CD4-positive, alpha-beta memory T cell (primary cell): ENCODE measurements at regions not wholly inside any gene's neighbourhood (a gene's known extent, or its start where the extent isn't known, plus 50 kb on each side); places are given as distances from the start of the nearest gene placed in this dataset.

Experiments used
- CTCF ChIA-PET: fragments of 350-600 bp; sonication (Branson Sonifier 250); formaldehyde crosslinking; loops from one replicate; lab custom pipeline; 2021; ENCODE audit warnings: inconsistent platforms; ENCODE audit not compliant: partially characterized antibody; lab: Charles Lee
- POLR2A ChIA-PET: fragments of 350-600 bp; sonication (Branson Sonifier 250); formaldehyde crosslinking; loops from one replicate; lab custom pipeline; 2021; ENCODE audit not compliant: partially characterized antibody; lab: Charles Lee
- DNase-seq, 5 donors: peaks; one replicate each; pipeline versions ENCODE4 v3.0.0 to v3.0.0-alpha.2; 2020 to 2022; ENCODE audit warnings: mixed read lengths in 1 of 5
- H3K27ac ChIP-seq: one replicate; pipeline ENCODE4 v1.7.0; 2013; ENCODE audit warnings: low read depth, low read length
- H3K27me3 ChIP-seq: 2 replicates; pipeline ENCODE4 v1.7.0; 2013; ENCODE audit warnings: mild to moderate bottlenecking, low read length, moderate library complexity; ENCODE audit not compliant: insufficient read depth
- H3K36me3 ChIP-seq: 2 replicates; pipeline ENCODE4 v1.7.0; 2013; ENCODE audit warnings: mild to moderate bottlenecking, low read length, moderate library complexity; ENCODE audit not compliant: insufficient read depth
- H3K4me1 ChIP-seq: 2 replicates; pipeline ENCODE4 v1.7.0; 2013; ENCODE audit warnings: mild to moderate bottlenecking, low read length, moderate library complexity; ENCODE audit not compliant: insufficient read depth
- H3K4me3 ChIP-seq, 2 donors: one replicate each; pipeline ENCODE4 v1.7.0; 2013; ENCODE audit warnings: low read length in 2 of 2, mild to moderate bottlenecking in 1 of 2
- H3K9me3 ChIP-seq, 2 donors: one replicate each; pipeline ENCODE4 v1.7.0; 2013; ENCODE audit warnings: low read length in 2 of 2, control low read depth in 1 of 2; ENCODE audit not compliant: control insufficient read depth in 1 of 2
- H3K27ac Mint-ChIP-seq, 7 donors: one replicate each; pipeline ENCODE4 v1.8.0; 2020 to 2021; ENCODE audit warnings: mixed read lengths in 7 of 7, mild to moderate bottlenecking in 6 of 7, inconsistent platforms in 3 of 7, moderate library complexity in 3 of 7
- H3K27me3 Mint-ChIP-seq, 2 donors: one replicate each; pipeline ENCODE4 v1.8.0; 2020 to 2021; ENCODE audit warnings: mixed read lengths in 2 of 2
- H3K36me3 Mint-ChIP-seq, 2 donors: one replicate each; pipeline ENCODE4 v1.8.0; 2020 to 2021; ENCODE audit warnings: mixed read lengths in 2 of 2, inconsistent platforms in 1 of 2, mild to moderate bottlenecking in 1 of 2
- H3K4me1 Mint-ChIP-seq, 4 donors: one replicate each; pipeline ENCODE4 v1.8.0; 2020 to 2021; ENCODE audit warnings: mixed read lengths in 4 of 4, mild to moderate bottlenecking in 1 of 4
- H3K4me3 Mint-ChIP-seq, 8 donors: one replicate each; pipeline ENCODE4 v1.8.0; 2020 to 2021; ENCODE audit warnings: mixed read lengths in 8 of 8, mild to moderate bottlenecking in 7 of 8, moderate library complexity in 6 of 8, inconsistent platforms in 3 of 8
- H3K9me3 Mint-ChIP-seq, 8 donors: one replicate each; pipeline ENCODE4 v1.8.0; 2020 to 2021; ENCODE audit warnings: mixed read lengths in 8 of 8, mild to moderate bottlenecking in 5 of 8, inconsistent platforms in 3 of 8, moderate library complexity in 1 of 8
- intact Hi-C: fragments of 100-400 bp; cut with micrococcal nuclease; formaldehyde crosslinking; loops from one replicate; pipeline ENCODE4 v1.15.1; 2023

DNA sequence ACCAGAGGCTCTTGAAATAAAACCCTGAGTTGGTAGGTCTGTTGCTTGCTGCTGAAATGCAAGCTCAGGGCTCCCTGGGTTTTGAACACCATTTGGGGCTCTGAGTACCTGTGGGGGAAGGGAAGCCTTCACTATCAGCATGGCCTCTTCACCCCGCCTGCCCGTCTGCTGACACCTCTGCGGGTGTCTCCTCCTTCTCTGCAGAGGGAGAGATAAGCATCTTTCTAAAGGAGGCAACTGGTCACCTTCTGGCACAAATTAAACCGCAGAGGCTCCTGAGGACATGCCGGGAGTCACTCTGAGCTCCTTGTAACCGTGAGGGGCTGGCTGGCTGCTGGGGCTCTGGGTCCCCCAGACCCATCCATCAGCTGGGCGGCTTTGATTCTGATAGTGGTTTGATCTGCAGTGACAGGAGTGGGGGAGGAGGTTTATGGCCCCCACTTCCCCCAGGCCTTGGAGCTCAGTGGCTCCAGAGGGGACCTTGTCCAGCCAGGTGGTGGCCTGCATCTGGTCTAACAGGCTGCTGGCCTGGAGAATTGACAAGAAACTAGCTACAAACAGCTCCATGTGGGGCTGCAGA, 123.5 kb downstream of the IRF8 start:
- CTCF ChIA-PET: interaction anchor here (1.1 to 7.8 kb wide), 3 partner anchors 9 to 202 kb away, joined by 3 to 54 read pairs (median 4); no protein-coding TSS in a partner anchor
- no peaks in the 10 kb centered on the region for H3K36me3 ChIP-seq

GRCh38 chr16:86024210-86024609, 125.2 kb downstream of the IRF8 start:
- POLR2A ChIA-PET: no interaction called here
- Histone ChIP-seq H3K27me3 (no peaks in the 10 kb centered on the region), H3K27ac (no peak overlapping the region), H3K4me3 (no peak overlapping the region), H3K9me3 (no peaks in the 10 kb centered on the region), H3K4me1 (no peaks in the 10 kb centered on the region), H3K36me3 (no peaks in the 10 kb centered on the region)
- CTCF ChIA-PET: interaction anchor here (7.8 kb wide), 1 partner anchor 204 kb away, joined by 54 read pairs; no protein-coding TSS in a partner anchor
- Mint-ChIP-seq H3K4me3 (no peak overlapping the region), H3K9me3 (peaks cover 7 to 42% (median 24%) of the 10 kb centered on the region in 8 donors), H3K27ac (no peak overlapping the region), H3K36me3 (peaks cover 2 to 3% of the 10 kb centered on the region in 2 donors), H3K4me1 (no peaks in the 10 kb centered on the region), H3K27me3 (peaks cover 23 to 28% of the 10 kb centered on the region in 2 donors)
- intact Hi-C loops: no loop called here
- DNase-seq: no peak

More for the DNA sequence above, 123.5 kb downstream of the IRF8 start:
- Histone ChIP-seq H3K27me3 (no peaks in the 10 kb centered on the region), H3K4me1 (no peaks in the 10 kb centered on the region), H3K9me3 (no peaks in the 10 kb centered on the region), H3K27ac (no peak overlapping the region), H3K4me3 (no peak overlapping the region)
- Mint-ChIP-seq H3K4me3 (no peak overlapping the region), H3K27ac (no peak overlapping the region), H3K4me1 (no peaks in the 10 kb centered on the region), H3K27me3 (peaks cover 24 to 32% of the 10 kb centered on the region in 2 donors), H3K36me3 (peaks cover 2 to 3% of the 10 kb centered on the region in 2 donors), H3K9me3 (peaks cover 7 to 44% (median 28%) of the 10 kb centered on the region in 8 donors)
- DNase-seq: no peak
- intact Hi-C loops: no loop called here
- POLR2A ChIA-PET: no interaction called here

DNA sequence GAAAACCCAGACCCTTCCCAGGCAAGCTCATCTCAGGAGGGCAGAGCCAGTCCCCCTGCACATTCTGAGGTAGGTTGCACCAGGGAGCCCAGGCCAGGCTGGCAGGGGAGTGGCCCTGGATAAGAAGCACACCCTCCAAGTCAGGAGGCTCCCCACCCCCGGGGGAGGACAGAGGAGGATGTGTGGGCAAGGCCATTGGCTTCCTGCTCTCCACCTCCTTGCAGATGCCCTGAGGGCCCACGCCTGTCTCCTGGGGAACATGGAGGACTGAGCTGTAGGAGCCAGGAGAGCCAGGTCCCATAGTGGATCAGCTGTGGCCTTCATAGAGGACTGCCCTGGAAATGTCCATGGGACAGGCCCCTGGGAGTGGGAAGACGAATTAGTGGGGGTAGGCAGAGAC, 126.7 kb downstream of the IRF8 start:
- Mint-ChIP-seq H3K4me1 (no peaks in the 10 kb centered on the region), H3K4me3 (no peak overlapping the region), H3K9me3 (peaks cover 3 to 30% (median 14%) of the 10 kb centered on the region in 8 donors), H3K27me3 (peaks cover 13 to 19% of the 10 kb centered on the region in 2 donors), H3K36me3 (peaks cover 0 to 2% of the 10 kb centered on the region in 2 donors), H3K27ac (no peak overlapping the region)
- no peaks in the 10 kb centered on the region for H3K27me3 ChIP-seq
- ChIA-PET POLR2A (no interaction called here), CTCF (interaction anchor here (7.8 kb wide), 1 partner anchor 205 kb away, joined by 54 read pairs; no protein-coding TSS in a partner anchor)
- H3K4me1 ChIP-seq: no peaks in the 10 kb centered on the region
- no peak overlapping the region for H3K27ac ChIP-seq
- intact Hi-C loops: no loop called here
- no peak for DNase-seq
- H3K9me3 ChIP-seq: no peaks in the 10 kb centered on the region
- H3K36me3 ChIP-seq: no peaks in the 10 kb centered on the region
- H3K4me3 ChIP-seq: no peak overlapping the region

- CTCF ChIA-PET: interaction anchor here (2.4 to 7.8 kb wide), 2 partner anchors 205 to 206 kb away, joined by 5 to 54 read pairs; no protein-coding TSS in a partner anchor
- H3K27me3 Mint-ChIP-seq: peaks cover 17 to 20% of the 10 kb centered on the region in 2 donors
- no peaks in the 10 kb centered on the region for H3K36me3 ChIP-seq
- H3K4me1 ChIP-seq: no peaks in the 10 kb centered on the region
- intact Hi-C loops: no loop called here
- no peaks in the 10 kb centered on the region for H3K4me1 Mint-ChIP-seq
- H3K27ac ChIP-seq: no peak overlapping the region
- no peak for DNase-seq
- POLR2A ChIA-PET: no interaction called here
- H3K36me3 Mint-ChIP-seq: peaks cover 0 to 2% of the 10 kb centered on the region in 2 donors
- H3K4me3 ChIP-seq: no peak overlapping the region
- no peaks in the 10 kb centered on the region for H3K27me3 ChIP-seq
- H3K9me3 ChIP-seq: no peaks in the 10 kb centered on the region
- peaks cover 3 to 26% (median 14%) of the 10 kb centered on the region in 8 donors for H3K9me3 Mint-ChIP-seq
- no peak overlapping the region for H3K27ac Mint-ChIP-seq
- no peak overlapping the region for H3K4me3 Mint-ChIP-seq
Measured at GRCh38 chr16:86026171-86026910, 127.4 kb downstream of the IRF8 start.

DNA sequence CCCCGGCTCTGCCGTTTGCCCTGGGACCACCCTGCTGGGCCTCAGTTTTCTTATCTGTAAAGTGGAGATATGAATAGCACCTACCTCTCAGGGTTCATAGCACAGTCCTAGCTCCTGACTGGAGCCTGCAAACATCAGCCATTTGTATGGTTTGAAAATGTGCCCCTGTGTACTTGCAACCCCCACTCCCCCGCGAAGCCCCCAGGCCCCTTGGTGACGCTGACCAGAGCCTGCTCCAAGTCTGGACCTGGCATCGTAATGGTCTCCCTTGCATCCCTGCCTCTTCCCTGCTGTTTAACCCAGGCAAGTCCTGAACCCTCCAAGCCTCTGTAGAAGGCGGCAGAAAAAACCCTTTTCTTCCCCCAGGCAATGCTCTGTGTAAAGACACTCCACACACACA, 128.0 kb downstream of the IRF8 start:
- no peak overlapping the region for H3K4me3 Mint-ChIP-seq
- no peak overlapping the region for H3K4me3 ChIP-seq
- H3K27ac Mint-ChIP-seq: no peak overlapping the region
- H3K36me3 Mint-ChIP-seq: peaks cover 0 to 2% of the 10 kb centered on the region in 2 donors
- H3K4me1 ChIP-seq: no peaks in the 10 kb centered on the region
- no peak for DNase-seq
- ChIA-PET CTCF (interaction anchor here (1.4 to 2.4 kb wide), 2 partner anchors 11 to 205 kb away, joined by 3 to 5 read pairs; no protein-coding TSS in a partner anchor), POLR2A (no interaction called here)
- no peaks in the 10 kb centered on the region for H3K36me3 ChIP-seq
- intact Hi-C loops: no loop called here
- peaks cover 3 to 26% (median 14%) of the 10 kb centered on the region in 8 donors for H3K9me3 Mint-ChIP-seq
- no peaks in the 10 kb centered on the region for H3K27me3 ChIP-seq
- H3K4me1 Mint-ChIP-seq: no peaks in the 10 kb centered on the region
- peaks cover 17 to 21% of the 10 kb centered on the region in 2 donors for H3K27me3 Mint-ChIP-seq
- H3K9me3 ChIP-seq: no peaks in the 10 kb centered on the region
- H3K27ac ChIP-seq: no peak overlapping the region

DNA sequence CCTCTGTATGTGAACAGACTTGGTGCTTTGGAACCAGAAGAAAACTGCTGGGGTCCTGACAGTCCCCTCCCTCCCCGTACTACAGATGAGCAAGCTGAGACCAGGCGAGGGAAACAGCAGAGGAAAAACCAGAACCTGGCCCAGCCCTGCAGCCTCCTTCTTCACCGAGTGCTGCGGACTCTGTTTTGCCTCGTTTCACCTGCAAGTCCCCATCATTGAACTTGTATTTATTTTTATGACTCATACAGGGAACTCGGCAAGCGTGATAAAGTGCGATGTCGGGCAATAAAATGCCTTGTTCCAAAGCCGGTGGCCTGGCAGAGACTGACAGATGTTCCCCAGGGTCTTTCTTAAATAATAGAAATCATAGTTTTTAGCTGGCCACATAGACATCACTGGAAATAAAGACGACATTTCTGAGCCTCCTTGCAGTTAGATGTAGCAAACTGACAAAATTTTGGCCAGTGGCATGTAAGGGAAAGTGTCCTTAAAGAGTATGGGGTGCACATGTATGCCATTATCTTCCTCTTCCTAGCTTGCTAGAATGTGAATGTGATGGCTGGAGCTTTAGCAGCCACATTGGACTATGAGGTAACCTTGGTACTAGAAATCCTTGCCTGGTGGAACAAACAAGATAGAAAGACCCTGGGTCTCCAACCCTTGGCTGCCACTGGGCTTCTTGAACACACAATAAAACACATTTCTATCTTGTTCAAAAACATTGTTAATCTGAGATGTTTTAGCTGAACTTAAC, 128.6 kb downstream of the IRF8 start:
- no peak overlapping the region for H3K4me3 Mint-ChIP-seq
- DNase-seq: no peak
- no peaks in the 10 kb centered on the region for H3K4me1 Mint-ChIP-seq
- H3K4me1 ChIP-seq: no peaks in the 10 kb centered on the region
- intact Hi-C loops: no loop called here
- peaks cover 18 to 21% of the 10 kb centered on the region in 2 donors for H3K27me3 Mint-ChIP-seq
- H3K9me3 Mint-ChIP-seq: peaks cover 3 to 26% (median 14%) of the 10 kb centered on the region in 8 donors
- ChIA-PET POLR2A (no interaction called here), CTCF (interaction anchor here (0.6 to 2.4 kb wide), 3 partner anchors 10 to 206 kb away, joined by 3 to 5 read pairs (median 3); no protein-coding TSS in a partner anchor)
- H3K36me3 ChIP-seq: no peaks in the 10 kb centered on the region
- no peaks in the 10 kb centered on the region for H3K9me3 ChIP-seq
- peaks cover 0 to 2% of the 10 kb centered on the region in 2 donors for H3K36me3 Mint-ChIP-seq
- no peak overlapping the region for H3K27ac Mint-ChIP-seq
- H3K27me3 ChIP-seq: no peaks in the 10 kb centered on the region
- no peak overlapping the region for H3K27ac ChIP-seq
- no peak overlapping the region for H3K4me3 ChIP-seq
